ENCODE measurements at regions not wholly inside any gene's neighbourhood (a gene's known extent, or its start where the extent isn't known, plus 50 kb on each side); places are given as distances from the start of the nearest gene placed in this dataset.
A peak's percentile ranks its signal among the peaks of the same experiment; 100 is the strongest.

- DNase-seq (no peak), ATAC-seq (ENCODE audit: low FRiP score in 2 of 2) (no peak)
- H3K4me3 ChIP-seq = no peak overlapping the region
- no peaks in the 10 kb centered on the region for H3K27me3 ChIP-seq
- WGBS, 2 donors = 55 to 67% methylated on average over 8 of the region's 8 CpGs
- no peaks in the 10 kb centered on the region for H3K9me3 ChIP-seq
- no peak overlapping the region for H3K27ac ChIP-seq
- H3K4me1 ChIP-seq = no peaks in the 10 kb centered on the region
- H3K36me3 ChIP-seq = no peaks in the 10 kb centered on the region
- TF ChIP-seq EP300 (IDR thresholded peaks at IDR 0.05) = no peak
- TF ChIP-seq POLR2A (IDR thresholded peaks at IDR 0.05) = no peak
- no peak for TF ChIP-seq POLR2AphosphoS5 (IDR thresholded peaks at IDR 0.05)
- TF ChIP-seq, protein P1, sequence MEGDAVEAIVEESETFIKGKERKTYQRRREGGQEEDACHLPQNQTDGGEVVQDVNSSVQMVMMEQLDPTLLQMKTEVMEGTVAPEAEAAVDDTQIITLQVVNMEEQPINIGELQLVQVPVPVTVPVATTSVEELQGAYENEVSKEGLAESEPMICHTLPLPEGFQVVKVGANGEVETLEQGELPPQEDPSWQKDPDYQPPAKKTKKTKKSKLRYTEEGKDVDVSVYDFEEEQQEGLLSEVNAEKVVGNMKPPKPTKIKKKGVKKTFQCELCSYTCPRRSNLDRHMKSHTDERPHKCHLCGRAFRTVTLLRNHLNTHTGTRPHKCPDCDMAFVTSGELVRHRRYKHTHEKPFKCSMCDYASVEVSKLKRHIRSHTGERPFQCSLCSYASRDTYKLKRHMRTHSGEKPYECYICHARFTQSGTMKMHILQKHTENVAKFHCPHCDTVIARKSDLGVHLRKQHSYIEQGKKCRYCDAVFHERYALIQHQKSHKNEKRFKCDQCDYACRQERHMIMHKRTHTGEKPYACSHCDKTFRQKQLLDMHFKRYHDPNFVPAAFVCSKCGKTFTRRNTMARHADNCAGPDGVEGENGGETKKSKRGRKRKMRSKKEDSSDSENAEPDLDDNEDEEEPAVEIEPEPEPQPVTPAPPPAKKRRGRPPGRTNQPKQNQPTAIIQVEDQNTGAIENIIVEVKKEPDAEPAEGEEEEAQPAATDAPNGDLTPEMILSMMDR (IDR thresholded peaks at IDR 0.05) = no peak
Measured at GRCh38 chr3:110165753-110166152, 828.4 kb upstream of the DPPA4 start.

DNA sequence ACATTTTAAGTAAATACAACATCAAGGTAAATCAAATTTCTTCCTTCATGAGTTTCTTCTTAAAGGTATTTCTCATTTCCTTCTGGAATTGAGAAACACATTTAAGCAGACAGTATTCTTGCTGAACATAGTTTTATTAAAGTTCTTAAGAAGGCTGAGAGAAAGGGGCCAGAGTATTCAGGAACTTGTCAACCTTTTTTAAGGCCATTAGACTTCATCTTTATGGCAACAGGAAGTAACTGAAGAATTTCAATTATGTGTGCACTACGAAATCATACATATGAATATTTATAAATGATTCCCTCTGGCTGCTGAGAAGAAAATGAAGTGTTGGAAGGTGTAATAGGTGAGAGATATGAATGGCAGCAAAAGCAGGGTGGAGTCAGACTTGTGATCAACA is 829.4 kb upstream of the DPPA4 start:
- Histone ChIP-seq H3K27me3 (no peaks in the 10 kb centered on the region), H3K4me3 (no peak overlapping the region), H3K4me1 (no peaks in the 10 kb centered on the region), H3K36me3 (no peaks in the 10 kb centered on the region), H3K9me3 (no peaks in the 10 kb centered on the region), H3K27ac (no peak overlapping the region)
- TF ChIP-seq, protein P1 (IDR thresholded peaks at IDR 0.05) = no peak
- TF ChIP-seq EP300 (IDR thresholded peaks at IDR 0.05) (no peak), POLR2A (IDR thresholded peaks at IDR 0.05) (no peak), POLR2AphosphoS5 (IDR thresholded peaks at IDR 0.05) (no peak)
- ATAC-seq (ENCODE audit: low FRiP score in 2 of 2) (no peak), DNase-seq (no peak)
- WGBS, 2 donors = 21 to 29% methylated on average over 1 of the region's 1 CpG

GRCh38 chr3:110174908-110175307 is 837.6 kb upstream of the DPPA4 start:
- Histone ChIP-seq H3K4me1 (peaks cover 0 to 7% (median 0%) of the 10 kb centered on the region in 4 donors), H3K27me3 (no peaks in the 10 kb centered on the region), H3K27ac (no peak overlapping the region), H3K36me3 (no peaks in the 10 kb centered on the region), H3K4me3 (no peak overlapping the region), H3K9me3 (no peaks in the 10 kb centered on the region)
- ATAC-seq (ENCODE audit: low FRiP score in 2 of 2) (no peak), DNase-seq (no peak)
- WGBS, 2 donors = 90 to 96% methylated on average over 2 of the region's 2 CpGs
- no peak for TF ChIP-seq POLR2A (IDR thresholded peaks at IDR 0.05)

- ATAC-seq (ENCODE audit: low FRiP score in 2 of 2) (no peak), DNase-seq (no peak)
- 54 to 67% methylated on average over 2 of the region's 2 CpGs for WGBS, 2 donors
- TF ChIP-seq, protein P1 (IDR thresholded peaks at IDR 0.05) = no peak
- TF ChIP-seq POLR2AphosphoS5 (IDR thresholded peaks at IDR 0.05) (no peak), POLR2A (IDR thresholded peaks at IDR 0.05) (no peak), EP300 (IDR thresholded peaks at IDR 0.05) (no peak)
- H3K27me3 ChIP-seq = no peaks in the 10 kb centered on the region
- H3K27ac ChIP-seq = no peak overlapping the region
- no peak overlapping the region for H3K4me3 ChIP-seq
- peaks cover 0 to 7% (median 0%) of the 10 kb centered on the region in 4 donors for H3K4me1 ChIP-seq
- no peaks in the 10 kb centered on the region for H3K36me3 ChIP-seq
- H3K9me3 ChIP-seq = no peaks in the 10 kb centered on the region
Measured at GRCh38 chr3:110178965-110179364, 841.6 kb upstream of the DPPA4 start.

DNA sequence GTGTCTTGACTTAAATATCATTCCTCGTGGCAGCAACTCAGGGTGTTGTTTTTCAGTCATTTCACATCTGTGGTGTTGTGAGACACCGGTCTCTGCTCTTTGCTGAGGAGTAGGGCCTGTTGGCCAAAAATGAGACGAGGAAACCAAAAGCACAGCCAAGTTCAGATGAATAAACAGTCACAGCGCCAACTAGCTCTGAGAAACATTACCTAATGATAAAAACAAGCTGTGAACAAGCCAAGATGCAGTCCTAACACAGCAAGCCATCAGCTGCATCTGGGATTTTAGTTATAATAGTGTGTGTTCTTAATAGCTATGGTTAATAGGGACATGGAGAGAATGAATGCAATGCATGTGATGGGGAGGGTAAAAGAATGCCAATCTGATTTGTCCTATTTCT is 843.4 kb upstream of the DPPA4 start:
- no peaks in the 10 kb centered on the region for H3K9me3 ChIP-seq
- H3K27me3 ChIP-seq = no peaks in the 10 kb centered on the region
- 52 to 57% methylated on average over 4 of the region's 4 CpGs for WGBS, 2 donors
- no peaks in the 10 kb centered on the region for H3K36me3 ChIP-seq
- ATAC-seq (ENCODE audit: low FRiP score in 2 of 2) = peak in 1 of 2 donors; percentile 87
- no peak for DNase-seq
- H3K4me3 ChIP-seq = no peak overlapping the region
- no peak overlapping the region for H3K27ac ChIP-seq
- peaks cover 0 to 7% (median 0%) of the 10 kb centered on the region in 4 donors for H3K4me1 ChIP-seq
- TF ChIP-seq, protein P1 (IDR thresholded peaks at IDR 0.05) = no peak
